GM23338 (cell line): ENCODE measurements at regions not wholly inside any gene's neighbourhood (a gene's known extent, or its start where the extent isn't known, plus 50 kb on each side); places are given as distances from the start of the nearest gene placed in this dataset.

ENCODE experiments used
- ATAC-seq: fragments of 200-7000 bp; cut with Tn5 transposase; 3 replicates; pipeline ENCODE4 v1.9.1; 2020
- DNase-seq: peaks from one replicate; pipeline ENCODE4 v3.0.0-alpha.2; 2015; ENCODE audit warnings: low spot score
- H2AFZ ChIP-seq: fragments of 200-600 bp; sonication (generic); 2 replicates; pipeline ENCODE4 v1.8.0; 2016; ENCODE audit warnings: antibody characterized with exemption, mild to moderate bottlenecking, moderate library complexity
- H3F3A ChIP-seq: fragments of 200-600 bp; sonication (generic); replicated peaks from 2 replicates; pipeline ENCODE4 v1.8.0; 2017; ENCODE audit warnings: antibody characterized with exemption, mixed run types, low read depth
- H3K27ac ChIP-seq: fragments of 200-600 bp; sonication (generic); 2 replicates; pipeline ENCODE4 v1.6.1; 2016; ENCODE audit warnings: low read depth
- H3K27me3 ChIP-seq: fragments of 200-600 bp; sonication (generic); 2 replicates; pipeline ENCODE4 v1.8.0; 2016; ENCODE audit warnings: mild to moderate bottlenecking, mixed run types, moderate library complexity; ENCODE audit not compliant: insufficient read depth
- H3K36me3 ChIP-seq: fragments of 200-600 bp; sonication (generic); 2 replicates; pipeline ENCODE4 v1.8.0; 2016; ENCODE audit warnings: mild to moderate bottlenecking; ENCODE audit not compliant: insufficient read depth
- H3K4me1 ChIP-seq: fragments of 200-600 bp; sonication (generic); 2 replicates; pipeline ENCODE4 v1.8.0; 2016; ENCODE audit warnings: mild to moderate bottlenecking, moderate library complexity; ENCODE audit not compliant: insufficient read depth
- H3K4me2 ChIP-seq: fragments of 200-600 bp; sonication (generic); 2 replicates; pipeline ENCODE4 v1.7.1; 2017; ENCODE audit warnings: mixed run types
- H3K4me3 ChIP-seq: fragments of 200-600 bp; sonication (generic); 2 replicates; pipeline ENCODE4 v1.6.1; 2016; ENCODE audit warnings: mixed run types
- H3K79me2 ChIP-seq: fragments of 200-600 bp; sonication (generic); replicated peaks from 2 replicates; pipeline ENCODE4 v1.8.0; 2017; ENCODE audit warnings: mild to moderate bottlenecking; ENCODE audit not compliant: insufficient read depth
- H3K9me2 ChIP-seq: fragments of 200-600 bp; sonication (generic); 2 replicates; pipeline ENCODE4 v1.8.0; 2017; ENCODE audit not compliant: insufficient read depth
- H4K20me1 ChIP-seq: fragments of 200-600 bp; sonication (generic); replicated peaks from 2 replicates; pipeline ENCODE4 v1.8.0; 2017; ENCODE audit warnings: mild to moderate bottlenecking; ENCODE audit not compliant: insufficient read depth
- H3K27ac Mint-ChIP-seq: 2 replicates; pipeline ENCODE4 v1.8.0; 2020; ENCODE audit warnings: inconsistent platforms, mild to moderate bottlenecking, moderate library complexity, mixed read lengths
- H3K27me3 Mint-ChIP-seq: 3 replicates; pipeline ENCODE4 v1.8.0; 2022; ENCODE audit warnings: low read depth, mild to moderate bottlenecking, moderate library complexity, mixed read lengths, inconsistent platforms; ENCODE audit not compliant: insufficient read depth, poor library complexity
- H3K36me3 Mint-ChIP-seq: 3 replicates; pipeline ENCODE4 v1.8.0; 2021; ENCODE audit warnings: low read depth, mild to moderate bottlenecking, inconsistent platforms, moderate library complexity, mixed read lengths
- H3K4me1 Mint-ChIP-seq: 3 replicates; pipeline ENCODE4 v1.8.0; 2020; ENCODE audit warnings: mild to moderate bottlenecking, inconsistent platforms, mixed read lengths
- H3K4me3 Mint-ChIP-seq: 3 replicates; pipeline ENCODE4 v1.8.0; 2021; ENCODE audit warnings: moderate library complexity, mild to moderate bottlenecking, inconsistent platforms, mixed read lengths
- H3K9me3 Mint-ChIP-seq: 3 replicates; pipeline ENCODE4 v1.8.0; 2020; ENCODE audit warnings: moderate library complexity, mild to moderate bottlenecking, inconsistent platforms, mixed read lengths
- CREB1 ChIP-seq: fragments of 250-450 bp; sonication (Bioruptor Pico); IDR thresholded peaks from 2 replicates; pipeline ENCODE4 v1.5.0; 2020; ENCODE audit warnings: low read depth, mild to moderate bottlenecking, moderate library complexity
- CTCF ChIP-seq, 2 experiments: fragments of 200-600 bp in 1 of 2; sonication (generic) in 1 of 2; conservative IDR thresholded peaks; 2 replicates each; pipeline versions ENCODE4 v1.5.1 to v1.6.1; 2016 to 2017; ENCODE audit warnings: antibody characterized with exemption in 2 of 2, low read depth in 2 of 2, mild to moderate bottlenecking in 2 of 2, moderate library complexity in 1 of 2
- ETS1 ChIP-seq: IDR thresholded peaks from 2 replicates; pipeline ENCODE4 v1.6.1; 2016; ENCODE audit warnings: antibody characterized with exemption
- EZH2phosphoT487 ChIP-seq: fragments of 200-600 bp; sonication (generic); IDR thresholded peaks from one replicate; pipeline ENCODE4 v1.8.1; 2018; ENCODE audit warnings: antibody characterized with exemption; ENCODE audit not compliant: unreplicated experiment
- JUNB ChIP-seq: IDR thresholded peaks from one replicate; pipeline ENCODE4 v1.6.1; 2016; ENCODE audit warnings: antibody characterized with exemption; ENCODE audit not compliant: unreplicated experiment
- NANOG ChIP-seq: IDR thresholded peaks from 2 replicates; pipeline ENCODE4 v1.6.1; 2016; ENCODE audit warnings: antibody characterized with exemption, borderline replicate concordance
- POLR2AphosphoS5 ChIP-seq: IDR thresholded peaks from 2 replicates; pipeline ENCODE4 v1.6.1; 2016; ENCODE audit warnings: antibody characterized with exemption, low read depth
- REST ChIP-seq: IDR thresholded peaks from one replicate; pipeline ENCODE4 v1.6.1; 2018; ENCODE audit warnings: antibody characterized with exemption; ENCODE audit not compliant: unreplicated experiment
- STAT1 ChIP-seq: IDR thresholded peaks from one replicate; pipeline ENCODE4 v1.6.1; 2016; ENCODE audit warnings: antibody characterized with exemption; ENCODE audit not compliant: unreplicated experiment
- ZNF114 ChIP-seq: fragments of 250-450 bp; sonication (Bioruptor Pico); IDR thresholded peaks from 2 replicates; pipeline ENCODE4 v1.5.0; 2020; ENCODE audit warnings: mild to moderate bottlenecking, moderate library complexity
- ZNF331 ChIP-seq: fragments of 250-450 bp; sonication (Bioruptor Pico); IDR thresholded peaks from 2 replicates; pipeline ENCODE4 v1.5.0; 2020; ENCODE audit warnings: low read depth, mild to moderate bottlenecking, moderate library complexity

- no peak for TF ChIP-seq CTCF (conservative IDR thresholded peaks at IDR 0.05; ENCODE audit: low read depth in 2 of 2)
Observed at GRCh38 chr7:42414941-42415505, 178.0 kb upstream of the GLI3 start (continued).

- Mint-ChIP-seq H3K4me1 (peaks cover 5% of the 10 kb centered on the region; the same call in 2 of the 3 replicates), H3K36me3 (no peaks in the 10 kb centered on the region), H3K27me3 (no peaks in the 10 kb centered on the region), H3K4me3 (no peak overlapping the region), H3K27ac (no peak overlapping the region), H3K9me3 (no peaks in the 10 kb centered on the region)
- H3K79me2 ChIP-seq = no peaks in the 10 kb centered on the region
- no peak for DNase-seq
- no peak for ATAC-seq
- peaks cover 10% of the 10 kb centered on the region; the same call in 1 of the 2 replicates for H3K9me2 ChIP-seq
- H3K4me1 ChIP-seq = no peaks in the 10 kb centered on the region
- H3K4me3 ChIP-seq = no peak overlapping the region
- H3K27me3 ChIP-seq = no peaks in the 10 kb centered on the region
- no peaks in the 10 kb centered on the region for H4K20me1 ChIP-seq
- no peak overlapping the region for H3K4me2 ChIP-seq
- no peaks in the 10 kb centered on the region for H3K36me3 ChIP-seq
- H3K27ac ChIP-seq = no peak overlapping the region
- H3F3A ChIP-seq = no peaks in the 10 kb centered on the region
- H2AFZ ChIP-seq = no peak overlapping the region
- TF ChIP-seq ZNF331 (CRISPR knock-in tag) (no peak), ETS1 (no peak), NANOG (no peak), EZH2phosphoT487 (no peak), POLR2AphosphoS5 (no peak), ZNF114 (no peak), CTCF (conservative IDR thresholded peaks at IDR 0.05; ENCODE audit: low read depth in 2 of 2) (no peak), STAT1 (no peak), JUNB (no peak), REST (no peak), CREB1 (CRISPR knock-in tag) (no peak)
Observed at GRCh38 chr7:42414028-42414427, 177.0 kb upstream of the GLI3 start.
